HUES48 (cell line): ENCODE measurements at regions not wholly inside any gene's neighbourhood (a gene's known extent, or its start where the extent isn't known, plus 50 kb on each side); places are given as distances from the start of the nearest gene placed in this dataset.

Experiments
- H3K27ac ChIP-seq: one replicate; pipeline ENCODE4 v1.7.0; 2013; ENCODE audit warnings: low read depth, low read length, inconsistent platforms
- H3K27me3 ChIP-seq: 2 replicates; pipeline ENCODE4 v1.6.1; 2013; ENCODE audit warnings: mild to moderate bottlenecking, low read length; ENCODE audit not compliant: control insufficient read depth, insufficient read depth
- H3K36me3 ChIP-seq: 2 replicates; pipeline ENCODE4 v1.6.1; 2013; ENCODE audit warnings: low read length; ENCODE audit not compliant: control insufficient read depth, insufficient read depth
- H3K4me1 ChIP-seq: 2 replicates; pipeline ENCODE4 v1.6.1; 2013; ENCODE audit warnings: mild to moderate bottlenecking, low read length; ENCODE audit not compliant: control insufficient read depth, insufficient read depth
- H3K4me3 ChIP-seq: 2 replicates; pipeline ENCODE4 v1.5.1; 2013; ENCODE audit warnings: mild to moderate bottlenecking, low read depth, low read length
- H3K9ac ChIP-seq: 2 replicates; pipeline ENCODE4 v1.6.1; 2013; ENCODE audit warnings: mild to moderate bottlenecking, low read depth, low read length, moderate library complexity
- H3K9me3 ChIP-seq: 2 replicates; pipeline ENCODE4 v1.6.1; 2013; ENCODE audit warnings: low read length; ENCODE audit not compliant: control insufficient read depth, insufficient read depth

DNA sequence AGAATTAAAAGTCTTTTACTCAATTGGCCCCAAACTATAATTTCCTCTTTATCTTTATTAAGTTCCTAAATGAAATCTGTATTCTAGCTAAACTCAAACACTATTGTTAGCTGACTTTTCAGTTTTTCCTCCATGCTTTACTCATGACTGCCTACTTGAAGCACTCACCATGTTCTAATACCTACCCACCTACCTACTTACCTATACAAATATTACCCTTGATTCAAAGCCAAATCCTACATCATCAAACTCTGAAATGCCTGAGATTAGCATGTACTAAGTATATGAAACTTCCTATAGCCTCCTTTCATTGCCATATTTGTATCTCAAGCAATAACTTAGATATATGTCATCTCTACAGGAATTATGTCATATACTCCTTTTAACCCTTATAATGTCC, 259.7 kb downstream of the HDGFL1 start:
- Histone ChIP-seq H3K27me3 (no peaks in the 10 kb centered on the region), H3K4me3 (no peak overlapping the region), H3K27ac (no peak overlapping the region), H3K9ac (no peak overlapping the region), H3K36me3 (no peaks in the 10 kb centered on the region), H3K4me1 (peaks cover 21% of the 10 kb centered on the region), H3K9me3 (peaks cover 3% of the 10 kb centered on the region; the same call in 1 of the 2 replicates)

DNA sequence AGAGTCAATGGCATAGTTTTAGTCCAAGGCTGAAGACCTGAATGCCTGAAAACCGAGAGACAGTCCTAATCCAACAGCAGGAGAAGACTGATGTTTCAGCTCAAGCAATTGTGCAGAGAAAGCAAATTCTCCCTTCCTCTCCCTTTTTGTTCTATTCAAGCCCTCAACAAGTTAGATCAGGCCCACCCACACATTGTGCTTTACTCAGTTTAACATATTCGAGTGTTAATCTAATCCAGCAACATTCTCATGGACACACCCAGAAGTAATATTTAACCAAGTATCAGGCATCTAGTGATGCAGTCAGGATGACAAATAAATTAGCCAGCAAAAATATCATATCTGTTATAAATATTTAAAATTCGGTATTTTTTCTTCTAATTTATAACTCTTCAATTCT, 261.1 kb downstream of the HDGFL1 start:
- H3K4me1 ChIP-seq: peaks cover 21% of the 10 kb centered on the region
- no peak overlapping the region for H3K9ac ChIP-seq
- H3K36me3 ChIP-seq: no peaks in the 10 kb centered on the region
- H3K9me3 ChIP-seq: peaks cover 11% of the 10 kb centered on the region; the same call in 1 of the 2 replicates
- H3K27ac ChIP-seq: no peak overlapping the region
- H3K27me3 ChIP-seq: no peaks in the 10 kb centered on the region
- no peak overlapping the region for H3K4me3 ChIP-seq

DNA sequence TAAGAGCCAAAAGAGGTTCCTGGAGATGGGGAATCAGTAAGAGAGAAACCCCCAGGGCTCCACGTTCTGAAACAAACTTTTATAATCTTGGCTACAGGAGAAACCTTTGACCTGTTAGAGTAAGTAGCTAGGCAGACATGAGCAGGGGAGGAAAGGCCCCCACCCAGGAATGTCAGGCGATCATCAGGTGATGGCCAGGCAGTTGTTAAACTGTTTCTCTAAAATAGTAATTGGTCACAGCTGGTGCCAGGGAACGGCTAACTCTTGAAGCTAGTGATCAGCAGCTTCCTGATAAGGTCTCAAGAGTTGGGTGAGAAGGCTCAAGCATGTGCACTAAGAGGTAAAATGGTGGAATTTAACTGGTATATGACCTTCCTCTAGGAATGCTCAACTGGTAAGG, 263.8 kb downstream of the HDGFL1 start:
- Histone ChIP-seq H3K4me1 (peaks cover 8% of the 10 kb centered on the region), H3K9me3 (peaks cover 15% of the 10 kb centered on the region), H3K27me3 (no peaks in the 10 kb centered on the region), H3K4me3 (no peak overlapping the region), H3K36me3 (no peaks in the 10 kb centered on the region), H3K27ac (no peak overlapping the region), H3K9ac (no peak overlapping the region)

DNA sequence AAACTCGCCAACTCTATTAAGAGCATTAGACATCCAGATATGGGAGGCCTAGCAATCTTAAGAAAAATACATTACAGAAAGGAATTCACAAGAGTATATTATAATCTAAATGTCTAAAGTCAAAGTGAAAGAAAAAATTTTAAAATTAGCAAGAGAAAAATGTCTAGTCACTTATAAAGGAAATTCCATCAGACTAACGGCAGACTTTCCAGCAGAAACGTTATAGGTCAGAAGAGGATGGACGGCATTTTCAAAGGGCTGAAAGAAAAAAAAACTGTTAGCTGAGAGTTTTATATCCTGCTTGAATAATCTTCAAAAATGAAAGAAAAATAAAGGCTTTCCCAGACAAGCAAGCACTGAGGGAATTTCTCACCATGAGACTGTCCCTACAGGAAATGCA, 269.0 kb downstream of the HDGFL1 start:
- no peak overlapping the region for H3K9ac ChIP-seq
- H3K27me3 ChIP-seq: no peaks in the 10 kb centered on the region
- H3K4me1 ChIP-seq: no peaks in the 10 kb centered on the region
- H3K9me3 ChIP-seq: peaks cover 33% of the 10 kb centered on the region
- no peak overlapping the region for H3K27ac ChIP-seq
- no peak overlapping the region for H3K4me3 ChIP-seq
- H3K36me3 ChIP-seq: no peaks in the 10 kb centered on the region

DNA sequence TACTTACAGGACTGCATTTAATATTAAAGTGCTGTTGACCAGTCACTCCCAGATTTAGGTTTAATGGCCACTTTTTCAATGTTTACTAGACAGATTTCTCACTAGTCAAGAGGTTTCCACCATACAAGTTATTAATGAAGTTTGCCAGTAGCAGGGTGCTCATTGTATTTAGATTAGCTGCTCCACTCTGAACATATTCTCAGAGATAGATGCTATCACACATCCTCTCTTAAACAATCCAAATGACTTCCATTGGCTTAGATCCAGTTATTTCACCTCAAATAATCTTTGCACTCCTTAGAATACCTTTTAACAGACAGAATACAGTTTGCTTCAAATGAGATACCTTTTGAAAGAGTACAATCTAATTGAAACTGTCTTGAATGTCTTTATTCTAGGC, 276.1 kb downstream of the HDGFL1 start:
- H3K27ac ChIP-seq: no peak overlapping the region
- no peak overlapping the region for H3K4me3 ChIP-seq
- no peaks in the 10 kb centered on the region for H3K36me3 ChIP-seq

GRCh38 chr6:22848121-22848520, 278.8 kb downstream of the HDGFL1 start:
- no peak overlapping the region for H3K4me3 ChIP-seq
- H3K4me1 ChIP-seq: no peaks in the 10 kb centered on the region
- H3K27ac ChIP-seq: no peak overlapping the region
- no peak overlapping the region for H3K9ac ChIP-seq
- H3K36me3 ChIP-seq: no peaks in the 10 kb centered on the region
- peaks cover 9% of the 10 kb centered on the region; the same call in 1 of the 2 replicates for H3K9me3 ChIP-seq
- H3K27me3 ChIP-seq: no peaks in the 10 kb centered on the region

More for the DNA sequence above, 276.1 kb downstream of the HDGFL1 start:
- no peaks in the 10 kb centered on the region for H3K27me3 ChIP-seq
- H3K4me1 ChIP-seq: no peaks in the 10 kb centered on the region
- peaks cover 11% of the 10 kb centered on the region; the same call in 1 of the 2 replicates for H3K9me3 ChIP-seq
- H3K9ac ChIP-seq: no peak overlapping the region

DNA sequence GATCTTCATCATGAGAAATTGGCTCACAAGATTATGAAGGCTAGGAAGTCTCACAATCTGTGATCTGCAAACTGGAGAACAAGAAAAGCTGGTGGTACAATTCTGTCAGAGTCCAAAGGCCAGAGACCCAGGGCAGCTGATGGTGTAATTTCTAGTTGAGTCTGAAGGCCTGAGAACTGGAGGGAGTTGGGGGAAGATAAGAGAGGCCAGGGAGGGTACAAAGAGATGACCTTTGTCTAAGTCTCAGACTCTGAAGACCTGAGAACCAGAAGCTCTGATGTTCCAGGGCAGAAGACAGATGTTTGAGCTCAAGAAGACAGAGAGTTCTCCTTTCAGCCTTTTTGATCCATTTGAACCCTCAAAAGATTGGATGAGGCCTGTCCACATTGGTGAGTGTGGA, 280.6 kb downstream of the HDGFL1 start:
- H3K9ac ChIP-seq: no peak overlapping the region
- no peak overlapping the region for H3K27ac ChIP-seq
- H3K4me3 ChIP-seq: no peak overlapping the region
- H3K36me3 ChIP-seq: no peaks in the 10 kb centered on the region
- H3K9me3 ChIP-seq: peaks cover 9% of the 10 kb centered on the region; the same call in 1 of the 2 replicates
- H3K4me1 ChIP-seq: no peaks in the 10 kb centered on the region
- H3K27me3 ChIP-seq: no peaks in the 10 kb centered on the region

DNA sequence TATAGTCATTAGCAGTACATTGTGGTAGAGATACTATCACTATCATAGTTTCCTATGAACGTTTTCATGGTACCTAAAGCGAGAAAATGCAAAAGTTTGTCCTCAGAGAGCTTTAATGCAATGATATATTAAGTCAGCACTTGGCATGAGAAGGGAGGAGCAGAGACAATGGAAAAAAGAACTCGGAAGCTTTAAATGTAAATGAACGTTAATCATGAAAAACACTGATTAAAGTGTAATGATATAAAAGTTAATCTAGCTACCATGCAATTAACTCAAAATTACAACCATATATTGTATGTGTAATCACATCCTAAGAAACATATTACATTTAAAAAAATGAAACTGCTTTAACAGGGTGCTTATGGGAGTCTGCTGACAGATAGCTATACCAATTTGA, 282.7 kb downstream of the HDGFL1 start:
- Histone ChIP-seq H3K36me3 (no peaks in the 10 kb centered on the region), H3K4me3 (no peak overlapping the region), H3K4me1 (peaks cover 6% of the 10 kb centered on the region; the same call in 1 of the 2 replicates), H3K9ac (no peak overlapping the region), H3K27ac (no peak overlapping the region), H3K9me3 (peaks cover 9% of the 10 kb centered on the region; the same call in 1 of the 2 replicates), H3K27me3 (no peaks in the 10 kb centered on the region)

DNA sequence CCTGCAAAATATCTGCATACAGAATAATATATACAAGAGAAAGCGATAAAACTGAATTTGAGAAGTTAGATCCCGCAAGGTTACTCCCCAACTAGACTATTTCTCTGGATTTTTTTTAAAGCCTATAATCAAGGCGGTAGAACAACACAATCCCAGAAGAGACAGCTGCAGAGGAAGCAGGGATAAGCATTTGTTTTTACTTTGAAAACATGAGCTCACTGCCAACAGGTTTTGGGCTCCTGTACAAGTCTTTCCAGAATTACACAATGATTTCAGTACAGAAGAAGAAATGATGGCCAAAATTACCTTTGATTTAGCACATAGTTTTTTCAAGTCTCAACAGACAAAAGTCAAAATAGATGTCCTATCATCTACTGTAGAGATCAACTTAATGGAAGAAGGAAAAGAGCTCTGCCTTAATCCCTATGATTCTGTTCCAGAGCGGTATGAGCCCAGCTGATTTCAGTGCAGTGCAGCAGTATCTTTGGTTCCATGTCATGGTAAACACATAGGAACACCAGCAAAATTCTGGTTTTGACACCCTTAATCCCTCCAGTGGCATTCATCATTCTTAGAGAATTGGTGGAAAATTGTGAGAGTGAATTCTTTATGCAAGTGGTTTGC, 304.3 kb downstream of the HDGFL1 start:
- no peak overlapping the region for H3K27ac ChIP-seq
- no peaks in the 10 kb centered on the region for H3K36me3 ChIP-seq
- no peak overlapping the region for H3K4me3 ChIP-seq
- no peaks in the 10 kb centered on the region for H3K27me3 ChIP-seq
- no peak overlapping the region for H3K9ac ChIP-seq
- no peaks in the 10 kb centered on the region for H3K9me3 ChIP-seq
- H3K4me1 ChIP-seq: peaks cover 35% of the 10 kb centered on the region

DNA sequence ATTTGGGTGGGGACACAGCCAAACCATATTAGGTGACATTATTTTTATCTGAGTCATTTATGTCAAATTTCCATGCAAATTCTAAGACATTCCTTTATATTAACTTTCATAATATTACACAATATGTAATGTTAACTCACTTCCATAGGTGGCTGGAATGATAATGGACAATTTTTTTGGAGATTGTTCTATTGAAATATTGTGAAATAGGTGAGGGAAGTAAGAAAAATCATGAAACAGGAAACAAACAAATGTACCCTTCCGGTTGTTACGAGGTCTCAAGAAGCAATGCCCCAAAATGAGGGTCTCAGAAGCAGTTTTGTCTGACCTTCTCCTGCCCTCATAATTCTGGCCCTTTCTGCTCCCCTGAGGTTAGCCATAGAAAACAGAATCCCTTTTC, 306.5 kb downstream of the HDGFL1 start:
- Histone ChIP-seq H3K27me3 (no peaks in the 10 kb centered on the region), H3K9ac (no peak overlapping the region), H3K36me3 (no peaks in the 10 kb centered on the region), H3K4me1 (peaks cover 47% of the 10 kb centered on the region), H3K9me3 (no peaks in the 10 kb centered on the region), H3K27ac (no peak overlapping the region), H3K4me3 (no peak overlapping the region)

GRCh38 chr6:22878324-22878701, 308.9 kb downstream of the HDGFL1 start:
- Histone ChIP-seq H3K36me3 (no peaks in the 10 kb centered on the region), H3K4me1 (peaks cover 45% of the 10 kb centered on the region), H3K9ac (no peak overlapping the region), H3K27me3 (no peaks in the 10 kb centered on the region), H3K27ac (peak overlapping the region; percentile 93), H3K4me3 (no peak overlapping the region), H3K9me3 (no peaks in the 10 kb centered on the region)
